Liver (tissue), 3 donors: ENCODE measurements at regions not wholly inside any gene's neighbourhood (a gene's known extent, or its start where the extent isn't known, plus 50 kb on each side); places are given as distances from the start of the nearest gene placed in this dataset.

Experiments
- EGR1 ChIP-seq, 2 donors: IDR thresholded peaks; 2 replicates each; pipeline ENCODE4 v1.6.1; 2016 to 2018; ENCODE audit warnings: antibody characterized with exemption in 2 of 2, low read depth in 2 of 2
- FOXA1 ChIP-seq: IDR thresholded peaks from 2 replicates; pipeline ENCODE4 v1.6.1; 2016; ENCODE audit warnings: antibody characterized with exemption
- JUND ChIP-seq, 2 donors: IDR thresholded peaks; 2 replicates each; pipeline ENCODE4 v1.6.1; 2016; ENCODE audit warnings: antibody characterized with exemption in 2 of 2
- RAD21 ChIP-seq, 2 donors: IDR thresholded peaks; 2 replicates each; pipeline ENCODE4 v1.6.1; 2016; ENCODE audit warnings: antibody characterized with exemption in 2 of 2, mild to moderate bottlenecking in 2 of 2
- REST ChIP-seq: IDR thresholded peaks from 2 replicates; pipeline ENCODE4 v1.6.1; 2016; ENCODE audit warnings: antibody characterized with exemption, mild to moderate bottlenecking
- TAF1 ChIP-seq: conservative IDR thresholded peaks from 2 replicates; pipeline ENCODE4 v1.6.1; 2016; ENCODE audit warnings: antibody characterized with exemption, mild to moderate bottlenecking
- YY1 ChIP-seq: IDR thresholded peaks from 2 replicates; pipeline ENCODE4 v1.6.1; 2016; ENCODE audit warnings: antibody characterized with exemption, mild to moderate bottlenecking
- ZBTB33 ChIP-seq: IDR thresholded peaks from 2 replicates; pipeline ENCODE4 v1.6.1; 2016; ENCODE audit warnings: antibody characterized with exemption
- TF ChIP-seq, protein P1 (sequence below): IDR thresholded peaks from 2 replicates; pipeline ENCODE4 v1.6.1; 2016; ENCODE audit warnings: antibody characterized with exemption
- TF ChIP-seq, protein P2 (sequence below): fragments of 150-350 bp; IDR thresholded peaks from 2 replicates; pipeline ENCODE4 v1.5.1; 2017; ENCODE audit warnings: improper control_type of control experiment, low read depth, low read length; ENCODE audit not compliant: missing input control
- TF ChIP-seq, protein P3 (sequence below): IDR thresholded peaks from 2 replicates; pipeline ENCODE4 v1.6.1; 2016; ENCODE audit warnings: antibody characterized with exemption
- donor health status: healthy.
- donor health status: healthy.

- TF ChIP-seq, protein P1, sequence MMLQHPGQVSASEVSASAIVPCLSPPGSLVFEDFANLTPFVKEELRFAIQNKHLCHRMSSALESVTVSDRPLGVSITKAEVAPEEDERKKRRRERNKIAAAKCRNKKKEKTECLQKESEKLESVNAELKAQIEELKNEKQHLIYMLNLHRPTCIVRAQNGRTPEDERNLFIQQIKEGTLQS, result no peak
- TF ChIP-seq JUND (IDR thresholded peaks at IDR 0.05) (no peak), EGR1 (IDR thresholded peaks at IDR 0.05; ENCODE audit: low read depth in 2 of 2) (no peak), FOXA1 (no peak), ZBTB33 (no peak), TAF1 (no peak), RAD21 (IDR thresholded peaks at IDR 0.05) (no peak), REST (no peak), YY1 (no peak)
- TF ChIP-seq, protein P2, sequence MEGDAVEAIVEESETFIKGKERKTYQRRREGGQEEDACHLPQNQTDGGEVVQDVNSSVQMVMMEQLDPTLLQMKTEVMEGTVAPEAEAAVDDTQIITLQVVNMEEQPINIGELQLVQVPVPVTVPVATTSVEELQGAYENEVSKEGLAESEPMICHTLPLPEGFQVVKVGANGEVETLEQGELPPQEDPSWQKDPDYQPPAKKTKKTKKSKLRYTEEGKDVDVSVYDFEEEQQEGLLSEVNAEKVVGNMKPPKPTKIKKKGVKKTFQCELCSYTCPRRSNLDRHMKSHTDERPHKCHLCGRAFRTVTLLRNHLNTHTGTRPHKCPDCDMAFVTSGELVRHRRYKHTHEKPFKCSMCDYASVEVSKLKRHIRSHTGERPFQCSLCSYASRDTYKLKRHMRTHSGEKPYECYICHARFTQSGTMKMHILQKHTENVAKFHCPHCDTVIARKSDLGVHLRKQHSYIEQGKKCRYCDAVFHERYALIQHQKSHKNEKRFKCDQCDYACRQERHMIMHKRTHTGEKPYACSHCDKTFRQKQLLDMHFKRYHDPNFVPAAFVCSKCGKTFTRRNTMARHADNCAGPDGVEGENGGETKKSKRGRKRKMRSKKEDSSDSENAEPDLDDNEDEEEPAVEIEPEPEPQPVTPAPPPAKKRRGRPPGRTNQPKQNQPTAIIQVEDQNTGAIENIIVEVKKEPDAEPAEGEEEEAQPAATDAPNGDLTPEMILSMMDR, result no peak
- TF ChIP-seq, protein P3, sequence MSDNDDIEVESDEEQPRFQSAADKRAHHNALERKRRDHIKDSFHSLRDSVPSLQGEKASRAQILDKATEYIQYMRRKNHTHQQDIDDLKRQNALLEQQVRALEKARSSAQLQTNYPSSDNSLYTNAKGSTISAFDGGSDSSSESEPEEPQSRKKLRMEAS, result no peak
Observed at GRCh38 chr20:11101243-11101642, 427.4 kb upstream of the JAG1 start.
